ENCODE measurements at regions not wholly inside any gene's neighbourhood (a gene's known extent, or its start where the extent isn't known, plus 50 kb on each side); places are given as distances from the start of the nearest gene placed in this dataset.
"Not testable (repeated sequence)": the region's sequence is repeated elsewhere in the genome, so short reads cannot be mapped to it uniquely, and the experiment has no call there.

GRCh38 chr15:69570997-69571396 is 118.4 kb downstream of the RPLP1 start:
- TF ChIP-seq KDM5A (IDR thresholded peaks at IDR 0.05), result no peak
- TF ChIP-seq RAD21 (conservative IDR thresholded peaks at IDR 0.05 in 1 of 2, IDR thresholded peaks at IDR 0.05 in 1 of 2), result no peak
- no peak for TF ChIP-seq CEBPB (IDR thresholded peaks at IDR 0.05)
- TF ChIP-seq JUN (IDR thresholded peaks at IDR 0.05), result no peak
- TF ChIP-seq HMGXB4 (CRISPR knock-in tag; IDR thresholded peaks at IDR 0.05; ENCODE audit: borderline replicate concordance), result no peak
- TF ChIP-seq MAFK (IDR thresholded peaks at IDR 0.05; ENCODE audit: partially characterized antibody), result no peak
- no peak for TF ChIP-seq MYC (IDR thresholded peaks at IDR 0.05; ENCODE audit: borderline replicate concordance, low read length)
- no peak for TF ChIP-seq FOXS1 (CRISPR knock-in tag; IDR thresholded peaks at IDR 0.05)
- TF ChIP-seq HOXA7 (CRISPR knock-in tag; IDR thresholded peaks at IDR 0.05), result no peak
- TF ChIP-seq PHF8 (IDR thresholded peaks at IDR 0.05; ENCODE audit: borderline replicate concordance, low read depth), result no peak
- TF ChIP-seq HOXB13 (CRISPR knock-in tag; IDR thresholded peaks at IDR 0.05; ENCODE audit: low read depth), result no peak
- TF ChIP-seq NPAS2 (CRISPR knock-in tag; IDR thresholded peaks at IDR 0.05; ENCODE audit: borderline replicate concordance), result no peak
- TF ChIP-seq ATOH8 (CRISPR knock-in tag; IDR thresholded peaks at IDR 0.05; ENCODE audit: low read depth), result no peak
- no peak for TF ChIP-seq RFX5 (IDR thresholded peaks at IDR 0.05)
- TF ChIP-seq ESRRA (IDR thresholded peaks at IDR 0.05; ENCODE audit: borderline replicate concordance, low read length), result no peak
- no peak for TF ChIP-seq CBX2 (IDR thresholded peaks at IDR 0.05; ENCODE audit: borderline replicate concordance, low read depth)
- no peak for TF ChIP-seq NFE2L2 (conservative IDR thresholded peaks at IDR 0.05; ENCODE audit: low read length)
- no peak for TF ChIP-seq E2F6 (IDR thresholded peaks at IDR 0.05; ENCODE audit: borderline replicate concordance, low read depth)
- no peak for TF ChIP-seq ZC3H11A (IDR thresholded peaks at IDR 0.05)
- no peak for TF ChIP-seq EHMT2 (IDR thresholded peaks at IDR 0.05; ENCODE audit: low read depth)
- Histone ChIP-seq H3K4me1 (peaks cover 22% of the 10 kb centered on the region; the same call in 2 of the 3 replicates), H3K4me2 (no peak overlapping the region), H3K4me3 (no peak overlapping the region), H3K9me3 (no peaks in the 10 kb centered on the region), H3K27ac (no peak overlapping the region)
- no peak for FAIRE-seq
- no peak for DNase-seq (ENCODE audit: low read depth in 1 of 2, low spot score in 1 of 2)
- no peak for ATAC-seq
- WGBS (ENCODE audit: missing lambda C conversion rate), result 92% methylated on average over 5 of the region's 5 CpGs
- CTCF ChIA-PET, result interaction anchor here (1.9 kb wide), 1 partner anchor 95 kb away, joined by 8 read pairs; no protein-coding TSS in a partner anchor
- POLR2A ChIA-PET, result no interaction called here

GRCh38 chr15:69573278-69573677 is 120.7 kb downstream of the RPLP1 start:
- H3K9me3 ChIP-seq; FAIRE-seq; DNase-seq (ENCODE audit: low read depth in 1 of 2, low spot score in 1 of 2); ATAC-seq; POLR2A ChIA-PET; H3K4me3 ChIP-seq; H3K4me2 ChIP-seq: not testable (repeated sequence)
- WGBS (ENCODE audit: missing lambda C conversion rate), result 78% methylated on average over 2 of the region's 2 CpGs
- H3K27ac ChIP-seq, result 0 out of 6 replicates have a peak overlapping the region, but pooled peaks of 1 of the 2 experiments have one; percentile 21
- H3K4me1 ChIP-seq, result peaks cover 28% of the 10 kb centered on the region; the same call in 2 of the 3 replicates
- CTCF ChIA-PET, result interaction anchor here (0.8 to 2.6 kb wide), 14 partner anchors 13 to 894 kb away, joined by 3 to 10 read pairs (median 4); no protein-coding TSS in a partner anchor
